Activated B cell treated with CpG ODN at 0.5 μM for 24 hours (primary cell): ENCODE measurements at regions not wholly inside any gene's neighbourhood (a gene's known extent, or its start where the extent isn't known, plus 50 kb on each side); places are given as distances from the start of the nearest gene placed in this dataset.
A peak's percentile ranks its signal among the peaks of the same experiment; 100 is the strongest.

Experiments used
- ATAC-seq: fragments of 200-7000 bp; cut with Tn5 transposase; one replicate; pipeline ENCODE4 v1.10.0; 2021; ENCODE audit warnings: low read depth, mild to moderate bottlenecking, moderate library complexity
- CTCF ChIA-PET: fragments of 350-600 bp; sonication (Branson Sonifier 250); formaldehyde crosslinking; loops from one replicate; lab custom pipeline; 2021; ENCODE audit warnings: antibody characterized with exemption; lab: Charles Lee
- POLR2A ChIA-PET: fragments of 350-600 bp; sonication (Branson Sonifier 250); formaldehyde crosslinking; loops from one replicate; lab custom pipeline; 2021; ENCODE audit warnings: antibody characterized with exemption; lab: Charles Lee
- DNase-seq: peaks from one replicate; pipeline ENCODE4 v3.0.0; 2022
- H3K27ac Mint-ChIP-seq: one replicate; pipeline ENCODE4 v1.8.0; 2020; ENCODE audit warnings: mixed read lengths
- H3K27me3 Mint-ChIP-seq: one replicate; pipeline ENCODE4 v1.8.0; 2021; ENCODE audit warnings: mixed read lengths
- H3K36me3 Mint-ChIP-seq: one replicate; pipeline ENCODE4 v1.8.0; 2021; ENCODE audit warnings: low read depth, mixed read lengths
- H3K4me1 Mint-ChIP-seq: one replicate; pipeline ENCODE4 v1.8.0; 2021; ENCODE audit warnings: mixed read lengths
- H3K4me3 Mint-ChIP-seq: one replicate; pipeline ENCODE4 v1.8.0; 2020; ENCODE audit warnings: mild to moderate bottlenecking, mixed read lengths
- H3K9me3 Mint-ChIP-seq: one replicate; pipeline ENCODE4 v1.8.0; 2020; ENCODE audit warnings: mixed read lengths
- intact Hi-C: fragments of 100-400 bp; cut with micrococcal nuclease; formaldehyde crosslinking; loops from one replicate; pipeline ENCODE4 v1.15.1; 2024
- TF ChIP-seq, protein P1 (sequence below): fragments of 200-600 bp; IDR thresholded peaks from one replicate; pipeline ENCODE4 v1.8.0; 2022; ENCODE audit warnings: antibody characterized with exemption, mild to moderate bottlenecking

DNA sequence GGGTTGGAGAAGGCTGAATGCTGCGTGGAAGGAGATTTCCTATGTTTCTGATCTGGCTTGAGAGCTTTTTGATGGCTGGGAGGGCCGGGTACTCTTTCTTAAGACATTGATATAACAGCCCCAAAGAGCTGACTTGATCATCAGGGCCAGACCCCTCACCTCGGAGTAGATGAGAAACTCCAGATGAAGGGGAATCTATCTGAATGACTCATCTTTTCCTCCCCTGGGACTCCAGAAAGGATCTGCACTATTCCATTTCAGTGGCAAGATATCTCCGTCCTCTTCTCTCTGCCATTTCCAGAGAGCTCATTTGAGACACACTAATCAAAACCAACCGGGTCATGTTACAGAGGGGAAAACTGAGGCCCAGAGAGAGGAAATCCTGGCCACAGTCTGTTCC, 92.9 kb upstream of the MSX1 start:
- no peak for DNase-seq
- no peak overlapping the region for H3K4me3 Mint-ChIP-seq
- ChIA-PET CTCF (no interaction called here), POLR2A (no interaction called here)
- ATAC-seq: no peak
- no peak overlapping the region for H3K27ac Mint-ChIP-seq
- intact Hi-C loops: no loop called here
- no peaks in the 10 kb centered on the region for H3K36me3 Mint-ChIP-seq
- no peaks in the 10 kb centered on the region for H3K9me3 Mint-ChIP-seq
- peaks cover 20% of the 10 kb centered on the region for H3K27me3 Mint-ChIP-seq
- H3K4me1 Mint-ChIP-seq: peaks cover 17% of the 10 kb centered on the region
- TF ChIP-seq, protein P1, sequence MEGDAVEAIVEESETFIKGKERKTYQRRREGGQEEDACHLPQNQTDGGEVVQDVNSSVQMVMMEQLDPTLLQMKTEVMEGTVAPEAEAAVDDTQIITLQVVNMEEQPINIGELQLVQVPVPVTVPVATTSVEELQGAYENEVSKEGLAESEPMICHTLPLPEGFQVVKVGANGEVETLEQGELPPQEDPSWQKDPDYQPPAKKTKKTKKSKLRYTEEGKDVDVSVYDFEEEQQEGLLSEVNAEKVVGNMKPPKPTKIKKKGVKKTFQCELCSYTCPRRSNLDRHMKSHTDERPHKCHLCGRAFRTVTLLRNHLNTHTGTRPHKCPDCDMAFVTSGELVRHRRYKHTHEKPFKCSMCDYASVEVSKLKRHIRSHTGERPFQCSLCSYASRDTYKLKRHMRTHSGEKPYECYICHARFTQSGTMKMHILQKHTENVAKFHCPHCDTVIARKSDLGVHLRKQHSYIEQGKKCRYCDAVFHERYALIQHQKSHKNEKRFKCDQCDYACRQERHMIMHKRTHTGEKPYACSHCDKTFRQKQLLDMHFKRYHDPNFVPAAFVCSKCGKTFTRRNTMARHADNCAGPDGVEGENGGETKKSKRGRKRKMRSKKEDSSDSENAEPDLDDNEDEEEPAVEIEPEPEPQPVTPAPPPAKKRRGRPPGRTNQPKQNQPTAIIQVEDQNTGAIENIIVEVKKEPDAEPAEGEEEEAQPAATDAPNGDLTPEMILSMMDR: no peak

DNA sequence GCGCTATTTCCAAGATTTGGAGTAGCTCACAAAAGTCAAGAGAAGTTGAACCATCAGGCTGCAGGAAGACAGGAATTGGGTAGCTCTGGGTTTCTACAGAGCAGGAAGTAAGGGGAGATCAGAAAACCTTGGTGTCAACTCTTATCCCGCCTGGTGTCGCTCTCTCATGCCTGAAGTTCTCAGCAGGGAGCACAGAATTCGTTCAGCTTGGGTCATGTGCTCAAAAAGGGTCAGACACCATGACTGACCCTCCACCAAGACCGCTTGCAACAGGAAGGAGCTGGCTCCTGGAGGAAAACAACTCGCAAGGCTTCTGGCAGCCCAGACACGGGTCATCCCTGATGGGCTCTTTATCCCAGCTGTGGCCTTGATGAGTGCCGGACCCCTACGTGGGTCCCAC, 93.7 kb upstream of the MSX1 start:
- no peak overlapping the region for H3K4me3 Mint-ChIP-seq
- TF ChIP-seq, protein P1: no peak
- no peaks in the 10 kb centered on the region for H3K36me3 Mint-ChIP-seq
- ChIA-PET CTCF (no interaction called here), POLR2A (no interaction called here)
- ATAC-seq (no peak), DNase-seq (no peak)
- no peaks in the 10 kb centered on the region for H3K9me3 Mint-ChIP-seq
- peaks cover 17% of the 10 kb centered on the region for H3K4me1 Mint-ChIP-seq
- H3K27me3 Mint-ChIP-seq: peaks cover 20% of the 10 kb centered on the region
- intact Hi-C loops: no loop called here
- no peak overlapping the region for H3K27ac Mint-ChIP-seq

DNA sequence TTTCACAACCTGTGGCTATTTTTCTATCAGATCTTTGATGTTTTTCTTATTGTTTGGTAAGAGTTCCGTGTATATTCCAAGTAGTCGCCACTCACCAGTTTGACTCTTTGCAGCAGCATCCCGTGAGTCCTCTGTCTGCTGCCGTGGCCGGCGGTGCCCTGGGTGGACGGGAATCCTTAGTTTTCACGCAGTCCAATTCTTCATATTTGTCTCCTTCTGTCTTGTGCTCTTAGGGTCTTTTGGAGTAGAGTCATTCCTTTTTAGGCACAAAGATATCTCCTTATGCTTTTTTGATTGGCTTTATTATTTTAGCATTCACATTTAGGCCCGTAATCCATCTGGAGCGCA, 94.9 kb upstream of the MSX1 start:
- ATAC-seq (no peak), DNase-seq (no peak)
- intact Hi-C loops: loop anchor here (5.0 kb wide), 1 partner anchor 88 kb away; no protein-coding TSS in a partner anchor
- Mint-ChIP-seq H3K4me3 (no peak overlapping the region), H3K9me3 (no peaks in the 10 kb centered on the region), H3K4me1 (peaks cover 17% of the 10 kb centered on the region), H3K36me3 (no peaks in the 10 kb centered on the region), H3K27ac (no peak overlapping the region), H3K27me3 (peaks cover 20% of the 10 kb centered on the region)
- TF ChIP-seq, protein P1: no peak
- CTCF ChIA-PET: no interaction called here
- POLR2A ChIA-PET: no interaction called here

DNA sequence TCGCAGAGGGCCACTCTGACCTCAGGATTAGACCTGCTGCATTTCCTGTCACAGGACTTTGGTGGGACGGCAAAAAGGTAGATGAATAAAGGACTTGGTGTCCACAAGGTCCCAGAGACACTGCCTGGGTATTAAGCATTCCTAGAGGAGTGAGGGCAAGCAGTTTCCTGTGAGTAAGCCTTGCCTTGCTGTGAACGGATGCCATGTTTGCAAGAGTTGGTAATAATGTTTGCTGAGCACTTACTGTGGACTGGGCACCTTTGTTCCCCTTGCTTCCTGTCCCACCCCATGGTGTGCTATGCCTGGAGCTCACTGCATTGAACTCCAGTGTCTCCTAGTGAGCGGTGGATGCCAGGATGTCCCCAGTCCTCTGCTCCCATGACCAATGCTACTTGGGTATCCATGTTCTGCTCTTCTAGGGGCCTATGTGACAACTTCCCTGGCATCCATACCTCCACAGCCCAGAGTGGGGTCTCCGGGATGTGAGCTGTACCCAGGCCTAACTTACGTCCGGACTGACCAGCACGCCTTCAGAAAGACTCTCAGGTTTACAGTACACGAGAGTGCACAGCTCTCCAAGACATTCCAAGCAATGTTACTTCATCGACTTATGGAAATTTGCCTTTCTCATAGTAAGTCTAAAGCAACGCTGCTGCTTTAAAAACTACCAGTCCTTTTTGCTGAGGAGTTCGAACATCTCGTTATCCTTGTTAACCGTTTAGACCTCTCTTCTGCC, 95.5 kb upstream of the MSX1 start:
- CTCF ChIA-PET: no interaction called here
- H3K4me1 Mint-ChIP-seq: peaks cover 17% of the 10 kb centered on the region
- ATAC-seq (no peak), DNase-seq (no peak)
- intact Hi-C loops: loop anchor here (5.0 kb wide), 1 partner anchor 88 kb away; no protein-coding TSS in a partner anchor
- H3K4me3 Mint-ChIP-seq: no peak overlapping the region
- peaks cover 20% of the 10 kb centered on the region for H3K27me3 Mint-ChIP-seq
- no peaks in the 10 kb centered on the region for H3K9me3 Mint-ChIP-seq
- TF ChIP-seq, protein P1: no peak
- no peak overlapping the region for H3K27ac Mint-ChIP-seq
- H3K36me3 Mint-ChIP-seq: no peaks in the 10 kb centered on the region
- POLR2A ChIA-PET: no interaction called here

DNA sequence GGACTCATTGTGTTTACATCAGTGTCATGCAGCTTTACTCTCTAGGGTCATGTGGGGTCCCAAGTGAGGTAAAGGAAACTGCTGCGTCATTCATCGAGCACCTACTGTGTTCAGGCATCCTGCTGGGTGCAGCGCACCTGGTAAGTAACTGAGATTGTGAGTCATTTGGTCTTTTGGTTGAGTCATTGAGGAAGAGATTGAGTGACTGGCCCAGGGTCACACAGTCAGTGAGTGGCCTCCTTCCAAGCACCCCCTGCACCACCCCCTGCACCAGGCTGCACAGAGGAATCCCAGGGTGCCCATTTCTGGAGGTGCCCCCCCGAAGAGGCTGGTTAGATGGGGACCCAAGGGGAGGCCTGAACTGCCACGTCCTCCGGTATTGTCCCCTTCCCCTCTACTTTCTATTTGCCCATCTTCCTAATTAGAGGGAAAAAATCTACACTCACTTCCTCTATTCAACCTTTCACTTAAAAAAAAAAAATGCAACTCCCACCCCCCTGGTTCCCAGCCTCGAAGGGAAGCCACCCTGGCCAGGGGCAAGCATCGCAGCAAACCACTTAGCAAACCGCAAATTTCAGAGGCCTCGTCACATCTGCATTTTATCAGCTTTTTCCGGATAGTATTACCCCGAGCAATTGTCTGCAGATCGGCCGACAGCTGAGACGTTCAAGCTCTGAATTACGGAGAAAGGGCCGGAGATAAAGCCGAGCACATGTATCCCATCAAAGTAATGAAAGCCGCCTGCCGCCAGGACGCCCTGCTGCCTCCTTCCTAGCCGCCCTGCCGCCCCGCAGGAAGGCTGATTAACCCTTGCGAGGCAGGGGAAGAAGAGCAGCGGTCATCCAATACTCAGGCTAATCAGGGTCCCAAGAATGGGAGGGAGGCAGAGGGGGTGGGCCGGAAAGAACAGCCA, 96.3 kb upstream of the MSX1 start:
- TF ChIP-seq, protein P1: no peak
- ChIA-PET POLR2A (no interaction called here), CTCF (no interaction called here)
- Mint-ChIP-seq H3K27ac (no peak overlapping the region), H3K4me1 (peaks cover 17% of the 10 kb centered on the region), H3K9me3 (no peaks in the 10 kb centered on the region), H3K36me3 (no peaks in the 10 kb centered on the region), H3K4me3 (peak overlapping the region; percentile 73), H3K27me3 (peaks cover 20% of the 10 kb centered on the region)
- DNase-seq (peak; percentile 20), ATAC-seq (peak; percentile 85)
- intact Hi-C loops: loop anchor here (5.0 kb wide), 1 partner anchor 89 kb away; no protein-coding TSS in a partner anchor
